ENCODE measurements at regions not wholly inside any gene's neighbourhood (a gene's known extent, or its start where the extent isn't known, plus 50 kb on each side); places are given as distances from the start of the nearest gene placed in this dataset.
"Not testable (repeated sequence)": the region's sequence is repeated elsewhere in the genome, so short reads cannot be mapped to it uniquely, and the experiment has no call there.

GRCh38 chr4:131499141-131499873 lies 1649.8 kb upstream of the PCDH10 start:
- no peak overlapping the region for H3K4me3 ChIP-seq (ENCODE audit: low read depth, low read length)
- DNase-seq (ENCODE audit: low read depth): peak; percentile 81

- DNase-seq (ENCODE audit: low read depth): peak; percentile 21
- H3K4me3 ChIP-seq (ENCODE audit: low read depth, low read length): no peak overlapping the region
Observed at GRCh38 chr4:131509521-131509920, 1639.6 kb upstream of the PCDH10 start.

GRCh38 chr4:131526686-131527085 lies 1622.4 kb upstream of the PCDH10 start:
- peak; percentile 14 for DNase-seq (ENCODE audit: low read depth)
- H3K4me3 ChIP-seq (ENCODE audit: low read depth, low read length): no peak overlapping the region

GRCh38 chr4:131531087-131531486 lies 1618.0 kb upstream of the PCDH10 start:
- no peak for DNase-seq (ENCODE audit: low read depth)
- no peak overlapping the region for H3K4me3 ChIP-seq (ENCODE audit: low read depth, low read length)

GRCh38 chr4:131534944-131535645 lies 1614.0 kb upstream of the PCDH10 start:
- DNase-seq (ENCODE audit: low read depth): no peak

GRCh38 chr4:131540256-131540655 lies 1608.8 kb upstream of the PCDH10 start:
- no peak overlapping the region for H3K4me3 ChIP-seq (ENCODE audit: low read depth, low read length)
- DNase-seq (ENCODE audit: low read depth): no peak

More at GRCh38 chr4:131534944-131535645, 1614.0 kb upstream of the PCDH10 start:
- H3K4me3 ChIP-seq (ENCODE audit: low read depth, low read length): no peak overlapping the region

- H3K4me3 ChIP-seq (ENCODE audit: low read depth, low read length): no peak overlapping the region
- DNase-seq (ENCODE audit: low read depth): no peak
Observed at GRCh38 chr4:131547506-131547981, 1601.5 kb upstream of the PCDH10 start.

- no peak overlapping the region for H3K4me3 ChIP-seq (ENCODE audit: low read depth, low read length)
- no peak for DNase-seq (ENCODE audit: low read depth)
Observed at GRCh38 chr4:131551306-131551705, 1597.8 kb upstream of the PCDH10 start.

- H3K4me3 ChIP-seq (ENCODE audit: low read depth, low read length): no peak overlapping the region
- no peak for DNase-seq (ENCODE audit: low read depth)
Observed at GRCh38 chr4:131566026-131566425, 1583.1 kb upstream of the PCDH10 start.

GRCh38 chr4:131584587-131584986 lies 1564.5 kb upstream of the PCDH10 start:
- DNase-seq (ENCODE audit: low read depth): no peak
- no peak overlapping the region for H3K4me3 ChIP-seq (ENCODE audit: low read depth, low read length)

- no peak overlapping the region for H3K4me3 ChIP-seq (ENCODE audit: low read depth, low read length)
- no peak for DNase-seq (ENCODE audit: low read depth)
Observed at GRCh38 chr4:131595140-131595539, 1554.0 kb upstream of the PCDH10 start.

GRCh38 chr4:131603705-131604104 lies 1545.4 kb upstream of the PCDH10 start:
- H3K4me3 ChIP-seq (ENCODE audit: low read depth, low read length): no peak overlapping the region
- no peak for DNase-seq (ENCODE audit: low read depth)

- DNase-seq (ENCODE audit: low read depth): no peak
- no peak overlapping the region for H3K4me3 ChIP-seq (ENCODE audit: low read depth, low read length)
Observed at GRCh38 chr4:131609039-131609438, 1540.1 kb upstream of the PCDH10 start.

- DNase-seq (ENCODE audit: low read depth): peak; percentile 60
- not testable (repeated sequence) for H3K4me3 ChIP-seq (ENCODE audit: low read depth, low read length)
Observed at GRCh38 chr4:131610517-131610916, 1538.6 kb upstream of the PCDH10 start.

- no peak for DNase-seq (ENCODE audit: low read depth)
- no peak overlapping the region for H3K4me3 ChIP-seq (ENCODE audit: low read depth, low read length)
Observed at GRCh38 chr4:131613086-131613823, 1535.8 kb upstream of the PCDH10 start.

- no peak overlapping the region for H3K4me3 ChIP-seq (ENCODE audit: low read depth, low read length)
- no peak for DNase-seq (ENCODE audit: low read depth)
Observed at GRCh38 chr4:131613824-131614216, 1535.3 kb upstream of the PCDH10 start.

GRCh38 chr4:131632877-131633276 lies 1516.2 kb upstream of the PCDH10 start:
- H3K4me3 ChIP-seq (ENCODE audit: low read depth, low read length): no peak overlapping the region
- DNase-seq (ENCODE audit: low read depth): no peak

- no peak for DNase-seq (ENCODE audit: low read depth)
- H3K4me3 ChIP-seq (ENCODE audit: low read depth, low read length): no peak overlapping the region
Observed at GRCh38 chr4:131635191-131635590, 1513.9 kb upstream of the PCDH10 start.

- H3K4me3 ChIP-seq (ENCODE audit: low read depth, low read length): no peak overlapping the region
- no peak for DNase-seq (ENCODE audit: low read depth)
Observed at GRCh38 chr4:131638781-131639180, 1510.3 kb upstream of the PCDH10 start.

- DNase-seq (ENCODE audit: low read depth): peak; percentile 10
- no peak overlapping the region for H3K4me3 ChIP-seq (ENCODE audit: low read depth, low read length)
Observed at GRCh38 chr4:131644619-131645018, 1504.5 kb upstream of the PCDH10 start.

All from skeletal muscle cell (primary cell).